Fibroblast of lung (primary cell): ENCODE measurements at regions not wholly inside any gene's neighbourhood (a gene's known extent, or its start where the extent isn't known, plus 50 kb on each side); places are given as distances from the start of the nearest gene placed in this dataset.

Experiments
- DNase-seq, 2 donors: peaks; one replicate each; pipeline versions ENCODE4 v3.0.0 to v3.0.0-alpha.2; 2010; ENCODE audit warnings: low read depth in 2 of 2
- H2AFZ ChIP-seq: 2 replicates; pipeline ENCODE4 v1.5.1; 2012; ENCODE audit warnings: low read length, control low read depth, inconsistent platforms
- H3K27ac ChIP-seq: 2 replicates; pipeline ENCODE4 v1.5.1; 2011; ENCODE audit warnings: low read length, control low read depth; ENCODE audit not compliant: insufficient read depth
- H3K27me3 ChIP-seq: 2 replicates; pipeline ENCODE4 v1.5.1; 2011; ENCODE audit warnings: mild to moderate bottlenecking, low read length; ENCODE audit not compliant: control insufficient read depth, insufficient read depth
- H3K36me3 ChIP-seq: 2 replicates; pipeline ENCODE4 v1.5.1; 2011; ENCODE audit warnings: low read length; ENCODE audit not compliant: control insufficient read depth, insufficient read depth
- H3K4me1 ChIP-seq: 2 replicates; pipeline ENCODE4 v1.5.1; 2011; ENCODE audit warnings: low read length; ENCODE audit not compliant: control insufficient read depth, insufficient read depth; ENCODE audit errors: extremely low read depth
- H3K4me2 ChIP-seq: 2 replicates; pipeline ENCODE4 v1.5.1; 2011; ENCODE audit warnings: low read length, control low read depth; ENCODE audit not compliant: insufficient read depth; ENCODE audit errors: extremely low read depth
- H3K4me3 ChIP-seq, 4 experiments: fragments of 200-600 bp in 1 of 4; sonication (generic) in 1 of 4; replicated peaks in 1 of 4; 2 replicates each; pipeline ENCODE4 v1.5.1; 2011 to 2016; ENCODE audit warnings: low read length in 4 of 4, low read depth in 3 of 4, mild to moderate bottlenecking in 3 of 4, control low read depth in 2 of 4, inconsistent platforms in 1 of 4, mixed read lengths in 1 of 4; ENCODE audit not compliant: insufficient read depth in 1 of 4; ENCODE audit errors: control extremely low read depth in 1 of 4
- H3K79me2 ChIP-seq: 2 replicates; pipeline ENCODE4 v1.5.1; 2012; ENCODE audit warnings: mild to moderate bottlenecking, low read length, inconsistent platforms; ENCODE audit not compliant: control insufficient read depth, insufficient read depth
- H3K9ac ChIP-seq: 2 replicates; pipeline ENCODE4 v1.5.1; 2011; ENCODE audit warnings: mild to moderate bottlenecking, low read length, control low read depth; ENCODE audit not compliant: insufficient read depth
- H3K9me3 ChIP-seq: 2 replicates; pipeline ENCODE4 v1.5.1; 2012; ENCODE audit warnings: low read depth, low read length; ENCODE audit not compliant: control insufficient read depth, insufficient read depth
- H4K20me1 ChIP-seq: 2 replicates; pipeline ENCODE4 v1.5.1; 2011; ENCODE audit warnings: low read length; ENCODE audit not compliant: control insufficient read depth, insufficient read depth; ENCODE audit errors: extremely low read depth
- CTCF ChIP-seq, 2 donors: IDR thresholded peaks in 1 of 2; conservative IDR thresholded peaks in 1 of 2; 1 replicate in 1 of 2; 2 replicates in 1 of 2; pipeline ENCODE4 v1.5.1; 2011 to 2012; ENCODE audit warnings: low read length in 2 of 2, control low read depth in 1 of 2, inconsistent platforms in 1 of 2, low read depth in 1 of 2, mild to moderate bottlenecking in 1 of 2
- EZH2 ChIP-seq: IDR thresholded peaks from 2 replicates; pipeline ENCODE4 v1.5.1; 2012; ENCODE audit warnings: low read length, control low read depth, mild to moderate bottlenecking; ENCODE audit errors: missing control alignments

DNA sequence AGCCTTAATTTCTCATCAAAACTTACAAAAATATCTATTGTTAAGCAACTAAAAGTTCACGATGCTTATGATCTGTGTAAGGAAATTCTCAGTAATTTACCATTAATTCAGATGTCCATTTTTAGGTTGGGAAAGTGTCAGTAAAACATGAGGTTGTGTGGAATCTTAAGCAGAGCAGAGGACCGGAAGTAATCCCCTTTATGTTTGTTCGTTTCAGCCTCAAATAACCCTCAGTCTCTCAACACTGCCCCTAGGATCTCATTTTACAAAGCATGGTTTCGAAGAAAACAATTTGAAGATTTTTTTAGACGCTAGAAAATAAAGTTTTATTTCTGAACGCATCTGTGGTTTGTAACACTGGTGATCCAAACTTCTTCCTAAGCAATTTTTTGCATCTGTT is 504.2 kb downstream of the MAT2B start:
- Histone ChIP-seq H3K4me2 (no peak overlapping the region), H3K9me3 (no peaks in the 10 kb centered on the region), H4K20me1 (no peaks in the 10 kb centered on the region), H3K4me3 (no peak overlapping the region), H3K4me1 (no peaks in the 10 kb centered on the region), H3K27ac (no peak overlapping the region), H3K27me3 (no peaks in the 10 kb centered on the region), H3K36me3 (no peaks in the 10 kb centered on the region), H3K9ac (no peak overlapping the region), H3K79me2 (no peaks in the 10 kb centered on the region), H2AFZ (no peak overlapping the region)
- TF ChIP-seq EZH2 (no peak), CTCF (conservative IDR thresholded peaks at IDR 0.05 in 1 of 2, IDR thresholded peaks at IDR 0.05 in 1 of 2; ENCODE audit: low read depth in 1 of 2, low read length in 2 of 2) (no peak)
- no peak for DNase-seq

DNA sequence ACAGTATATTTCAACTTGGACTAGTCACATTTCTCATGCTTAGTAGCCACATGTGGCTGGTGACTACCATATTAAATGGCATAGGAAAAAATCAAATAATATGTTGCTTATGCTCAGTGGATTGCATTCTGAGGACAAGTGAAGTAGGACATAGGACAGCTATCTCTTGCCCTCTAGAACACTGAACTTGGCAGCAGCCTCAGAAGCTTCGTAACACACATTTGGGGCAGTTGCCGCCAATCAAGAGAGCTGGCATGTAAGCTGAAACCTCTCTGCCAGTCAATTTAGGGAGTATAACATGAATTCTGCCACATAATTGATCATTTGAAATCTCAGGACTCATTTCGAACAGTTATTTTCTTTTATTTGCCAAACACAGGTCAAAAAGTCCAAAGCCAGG is 505.5 kb downstream of the MAT2B start:
- H2AFZ ChIP-seq = no peak overlapping the region
- no peak overlapping the region for H3K9ac ChIP-seq
- no peak overlapping the region for H3K4me2 ChIP-seq
- no peak for DNase-seq
- no peaks in the 10 kb centered on the region for H3K27me3 ChIP-seq
- no peaks in the 10 kb centered on the region for H3K79me2 ChIP-seq
- no peaks in the 10 kb centered on the region for H3K9me3 ChIP-seq
- no peak for TF ChIP-seq CTCF (conservative IDR thresholded peaks at IDR 0.05 in 1 of 2, IDR thresholded peaks at IDR 0.05 in 1 of 2; ENCODE audit: low read depth in 1 of 2, low read length in 2 of 2)
- no peak for TF ChIP-seq EZH2
- no peak overlapping the region for H3K4me3 ChIP-seq
- no peaks in the 10 kb centered on the region for H3K4me1 ChIP-seq
- H4K20me1 ChIP-seq = no peaks in the 10 kb centered on the region
- H3K36me3 ChIP-seq = no peaks in the 10 kb centered on the region
- H3K27ac ChIP-seq = no peak overlapping the region

GRCh38 chr5:164012371-164012770 is 507.0 kb downstream of the MAT2B start:
- Histone ChIP-seq H3K9me3 (no peaks in the 10 kb centered on the region), H3K36me3 (no peaks in the 10 kb centered on the region), H3K79me2 (no peaks in the 10 kb centered on the region), H3K27ac (no peak overlapping the region), H3K4me3 (no peak overlapping the region), H4K20me1 (no peaks in the 10 kb centered on the region), H3K4me2 (no peak overlapping the region), H3K4me1 (no peaks in the 10 kb centered on the region), H2AFZ (peak overlapping the region; percentile 25), H3K27me3 (no peaks in the 10 kb centered on the region), H3K9ac (no peak overlapping the region)
- TF ChIP-seq CTCF (conservative IDR thresholded peaks at IDR 0.05 in 1 of 2, IDR thresholded peaks at IDR 0.05 in 1 of 2; ENCODE audit: low read depth in 1 of 2, low read length in 2 of 2) (no peak), EZH2 (no peak)
- peak; percentile 19 to 20 for DNase-seq
